RPMI7951 (cell line): ENCODE measurements at regions not wholly inside any gene's neighbourhood (a gene's known extent, or its start where the extent isn't known, plus 50 kb on each side); places are given as distances from the start of the nearest gene placed in this dataset.

Source experiments
- DNase-seq: peaks from one replicate; pipeline ENCODE4 v3.0.0-alpha.2; 2012; ENCODE audit warnings: low read depth

- DNase-seq, result no peak
These were observed 104.5 kb downstream of the NGF start for GRCh38 chr1:115233598-115233997.

DNA sequence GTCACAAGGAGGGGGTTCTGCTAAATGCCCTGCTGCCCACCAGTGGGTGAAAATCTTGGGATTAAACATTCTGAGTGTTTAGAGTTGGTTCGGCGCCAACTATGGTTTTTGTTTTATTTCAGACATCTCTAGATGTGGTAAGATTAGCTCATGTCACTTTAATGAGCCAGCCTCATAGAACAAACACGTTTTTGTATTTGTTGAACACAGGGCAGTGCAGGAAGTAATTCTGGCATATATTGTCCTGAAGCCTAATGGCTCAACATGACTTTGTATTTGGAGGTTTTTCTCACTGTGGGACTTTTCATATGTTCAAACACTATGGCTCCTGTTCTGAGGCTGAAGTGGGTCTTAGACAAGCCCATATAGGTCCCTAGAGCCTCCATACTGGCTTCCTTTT lies 107.8 kb downstream of the NGF start:
- DNase-seq, result peak; percentile 70

- no peak for DNase-seq
These were observed 109.0 kb downstream of the NGF start for GRCh38 chr1:115229016-115229415.

- DNase-seq, result no peak
These were observed 109.9 kb downstream of the NGF start for GRCh38 chr1:115228191-115228590.

- DNase-seq, result peak; percentile 45
These were observed 110.5 kb downstream of the NGF start for GRCh38 chr1:115227346-115228082.

DNA sequence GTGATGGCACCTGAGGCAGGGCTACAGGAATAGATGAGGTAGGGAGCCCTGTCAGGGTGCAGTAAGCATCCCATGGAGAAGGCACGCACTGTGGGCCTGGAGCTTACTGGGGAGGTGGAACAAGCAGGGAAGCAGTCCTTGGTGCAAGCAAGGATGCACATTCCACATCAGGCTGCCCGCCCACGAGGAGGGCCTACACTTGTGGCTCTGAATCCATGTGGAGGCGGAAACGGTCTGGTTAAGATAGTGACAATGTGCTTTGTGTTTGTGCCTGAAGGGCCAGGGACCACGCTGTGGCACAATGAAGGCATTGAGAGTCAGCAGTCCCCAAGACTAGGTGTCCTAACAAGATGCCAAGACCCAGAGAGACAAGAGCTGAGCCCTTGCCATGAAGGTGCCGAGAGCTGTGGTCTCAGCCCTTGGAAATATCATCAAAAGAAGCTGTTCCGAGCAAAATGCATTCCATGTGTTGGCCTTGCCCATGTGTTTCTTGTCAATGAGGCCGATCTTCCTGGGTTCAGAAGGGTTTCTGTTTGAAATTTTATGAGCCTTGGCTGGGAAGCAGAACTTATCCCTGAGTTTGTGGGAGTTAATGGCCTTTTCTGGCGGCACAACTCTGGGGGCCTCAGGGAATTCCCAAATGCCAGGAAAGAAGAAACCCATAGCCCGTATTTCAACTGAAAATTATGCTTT lies 111.9 kb downstream of the NGF start:
- peak; percentile 57 for DNase-seq

DNA sequence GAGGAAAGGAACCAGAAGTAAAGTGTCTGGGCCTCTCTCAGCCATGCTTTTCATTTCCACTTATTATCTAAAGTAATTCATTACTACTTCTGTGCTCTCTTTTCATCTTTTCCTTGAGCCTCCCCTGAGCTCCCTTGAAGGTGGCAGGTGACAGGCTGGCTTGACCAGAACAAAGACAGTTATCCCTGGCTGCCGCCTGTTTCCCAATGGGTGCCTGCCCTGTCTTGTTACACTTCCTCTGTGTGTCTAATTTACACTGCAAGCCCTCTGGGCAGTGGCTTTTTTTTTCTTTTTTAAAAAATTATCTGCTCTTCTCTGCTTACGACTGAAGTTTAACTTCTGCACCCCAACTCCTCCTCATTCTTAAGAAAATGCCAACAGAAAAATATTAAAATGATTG lies 113.4 kb downstream of the NGF start:
- DNase-seq, result no peak

DNA sequence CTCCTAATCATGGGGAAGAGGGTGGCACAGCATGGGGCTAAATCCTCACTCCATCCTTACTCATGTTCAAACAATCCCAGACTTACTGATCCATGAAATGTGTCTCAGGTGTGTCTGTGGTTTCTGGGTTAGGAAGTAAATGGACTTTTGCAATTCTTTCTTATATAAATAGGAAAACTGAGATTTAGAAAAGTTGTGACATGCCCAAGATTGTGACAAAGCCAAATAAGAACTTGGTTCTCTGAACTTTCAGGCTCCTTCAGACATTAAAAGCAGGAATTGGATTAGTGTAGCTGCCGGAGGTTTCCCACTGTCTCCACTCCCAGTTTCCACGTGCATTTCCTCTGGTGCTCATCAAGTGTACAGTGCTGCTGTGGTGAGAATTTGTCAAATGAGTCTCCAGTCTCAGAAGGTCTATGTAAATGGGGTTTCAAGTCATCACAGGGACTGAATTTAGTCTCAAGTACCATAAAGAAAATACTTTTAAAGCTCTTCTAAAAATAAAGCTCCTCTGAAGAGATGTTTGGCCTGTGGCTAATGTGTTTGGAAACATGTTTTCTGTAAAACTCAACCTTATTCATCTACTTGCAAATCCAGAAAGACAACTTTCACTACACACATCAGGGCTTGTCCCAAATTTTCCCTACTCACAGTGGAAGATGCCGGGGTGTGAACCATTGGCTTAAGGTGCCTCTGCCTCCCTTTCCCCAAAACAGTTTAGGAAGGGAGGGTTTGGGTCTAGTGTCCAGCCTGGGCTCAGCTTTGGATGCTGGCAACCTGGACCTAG lies 115.2 kb downstream of the NGF start:
- DNase-seq, result peak; percentile 91

- peak; percentile 29 for DNase-seq
These were observed 117.4 kb downstream of the NGF start for GRCh38 chr1:115220340-115221270.

GRCh38 chr1:115219927-115220326 lies 118.1 kb downstream of the NGF start:
- DNase-seq, result no peak

- no peak for DNase-seq
These were observed 119.3 kb downstream of the NGF start for GRCh38 chr1:115218699-115219098.

DNA sequence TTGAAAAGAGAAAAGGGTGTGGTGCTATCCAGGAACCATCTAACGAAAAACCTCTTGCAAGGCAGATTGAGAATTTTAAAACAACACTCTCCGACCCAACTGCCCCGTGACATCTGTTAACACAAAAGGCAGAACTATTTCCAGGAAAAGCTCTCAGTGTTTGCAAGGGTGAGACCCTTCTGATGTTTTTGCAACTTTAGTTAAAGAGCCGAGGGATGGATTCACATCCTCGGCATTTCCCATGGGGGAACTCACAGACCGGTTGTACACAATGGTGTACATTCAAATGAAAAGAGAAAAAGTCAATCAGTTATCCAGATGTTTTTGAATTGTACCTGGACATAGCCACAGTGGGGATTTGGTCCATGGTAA lies 120.0 kb downstream of the NGF start:
- no peak for DNase-seq

- no peak for DNase-seq
These were observed 120.7 kb downstream of the NGF start for GRCh38 chr1:115217150-115218033.

DNA sequence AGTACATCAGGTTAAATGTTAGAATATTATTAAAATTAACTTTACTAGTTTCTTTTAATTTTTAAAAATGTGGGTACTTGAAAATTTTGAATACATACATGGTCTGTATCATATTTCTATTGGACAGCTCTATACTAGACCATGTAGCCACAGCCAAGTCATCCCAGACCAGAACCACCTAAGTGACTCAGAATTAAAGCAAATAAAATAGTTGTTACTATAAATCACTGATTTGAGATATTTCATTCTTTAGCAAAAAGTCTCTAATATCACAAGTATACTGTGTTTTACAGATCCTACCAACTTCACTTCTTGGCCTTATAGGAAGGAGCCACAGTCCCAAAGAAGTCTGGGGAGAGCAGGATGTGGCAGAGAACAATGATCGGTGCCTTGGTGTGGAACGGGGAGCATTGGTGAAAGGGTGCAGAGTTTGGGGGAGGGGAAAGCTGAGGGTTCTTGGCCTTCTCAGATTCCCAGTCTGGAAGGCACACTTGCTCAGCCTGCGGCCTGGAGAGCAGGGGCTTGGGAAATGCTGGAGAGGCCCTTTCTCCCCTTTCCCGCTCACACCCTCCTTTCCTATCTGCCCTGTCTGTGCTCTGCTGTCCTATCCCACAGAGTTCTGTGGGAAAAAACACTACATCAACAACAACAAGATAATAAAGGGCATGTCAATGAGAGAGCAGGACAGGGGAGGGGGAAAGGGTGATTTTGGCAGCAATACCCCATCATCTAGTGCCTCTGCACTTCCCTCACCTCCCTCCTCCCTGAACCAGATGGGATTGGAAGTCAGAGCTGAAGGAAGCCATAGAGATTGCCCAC lies 122.1 kb downstream of the NGF start:
- DNase-seq, result no peak

- no peak for DNase-seq
These were observed 122.9 kb downstream of the NGF start for GRCh38 chr1:115215110-115215509.

GRCh38 chr1:115214098-115214497 lies 124.0 kb downstream of the NGF start:
- DNase-seq, result no peak

- no peak for DNase-seq
These were observed 123.8 kb upstream of the TSPAN2 start for GRCh38 chr1:115213130-115213529.

- peak; percentile 49 for DNase-seq
These were observed 121.9 kb upstream of the TSPAN2 start for GRCh38 chr1:115211071-115211745.

DNA sequence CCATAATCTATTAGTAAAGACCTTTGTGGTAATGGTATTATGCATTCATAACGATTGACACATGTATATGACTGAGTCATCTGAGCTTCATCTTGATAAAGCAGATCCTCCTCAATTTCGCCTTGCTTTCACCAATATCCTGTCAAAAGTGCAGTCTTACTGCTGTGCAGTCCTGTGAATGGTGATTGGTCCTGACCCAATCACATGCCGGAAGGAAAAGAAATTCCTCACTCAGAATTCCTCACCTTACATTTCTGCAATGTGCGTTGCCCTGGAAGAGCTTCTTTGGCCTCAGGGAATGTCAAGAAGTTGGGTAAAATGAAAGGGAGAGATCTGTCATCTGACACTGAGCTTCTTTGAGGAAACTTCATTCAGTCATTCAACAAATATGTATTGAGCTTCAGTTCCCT lies 121.0 kb upstream of the TSPAN2 start:
- DNase-seq, result peak; percentile 83
